ENCODE measurements at regions not wholly inside any gene's neighbourhood (a gene's known extent, or its start where the extent isn't known, plus 50 kb on each side); places are given as distances from the start of the nearest gene placed in this dataset.

- TF ChIP-seq EZH2phosphoT487 (IDR thresholded peaks at IDR 0.05; ENCODE audit: low read depth), result no peak
- TF ChIP-seq, protein P1, sequence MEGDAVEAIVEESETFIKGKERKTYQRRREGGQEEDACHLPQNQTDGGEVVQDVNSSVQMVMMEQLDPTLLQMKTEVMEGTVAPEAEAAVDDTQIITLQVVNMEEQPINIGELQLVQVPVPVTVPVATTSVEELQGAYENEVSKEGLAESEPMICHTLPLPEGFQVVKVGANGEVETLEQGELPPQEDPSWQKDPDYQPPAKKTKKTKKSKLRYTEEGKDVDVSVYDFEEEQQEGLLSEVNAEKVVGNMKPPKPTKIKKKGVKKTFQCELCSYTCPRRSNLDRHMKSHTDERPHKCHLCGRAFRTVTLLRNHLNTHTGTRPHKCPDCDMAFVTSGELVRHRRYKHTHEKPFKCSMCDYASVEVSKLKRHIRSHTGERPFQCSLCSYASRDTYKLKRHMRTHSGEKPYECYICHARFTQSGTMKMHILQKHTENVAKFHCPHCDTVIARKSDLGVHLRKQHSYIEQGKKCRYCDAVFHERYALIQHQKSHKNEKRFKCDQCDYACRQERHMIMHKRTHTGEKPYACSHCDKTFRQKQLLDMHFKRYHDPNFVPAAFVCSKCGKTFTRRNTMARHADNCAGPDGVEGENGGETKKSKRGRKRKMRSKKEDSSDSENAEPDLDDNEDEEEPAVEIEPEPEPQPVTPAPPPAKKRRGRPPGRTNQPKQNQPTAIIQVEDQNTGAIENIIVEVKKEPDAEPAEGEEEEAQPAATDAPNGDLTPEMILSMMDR (IDR thresholded peaks at IDR 0.05; ENCODE audit: low read depth, low read length), result no peak
Observed at GRCh38 chr16:76123966-76124365, 153.2 kb upstream of the CNTNAP4 start.

Data from OCI-LY3 (cell line).